Neural progenitor cell (in vitro differentiated cells): ENCODE measurements at regions not wholly inside any gene's neighbourhood (a gene's known extent, or its start where the extent isn't known, plus 50 kb on each side); places are given as distances from the start of the nearest gene placed in this dataset.

ENCODE experiments used
- DNase-seq: peaks from one replicate; pipeline ENCODE4 v3.0.0-alpha.2; 2016; ENCODE audit warnings: low spot score
- H2AFZ ChIP-seq: fragments of 200-600 bp; sonication (generic); replicated peaks from 2 replicates; pipeline ENCODE4 v1.6.1; 2016; ENCODE audit warnings: antibody characterized with exemption
- H3F3A ChIP-seq: fragments of 200-600 bp; sonication (generic); 2 replicates; pipeline ENCODE4 v1.6.1; 2016; ENCODE audit warnings: antibody characterized with exemption, low read depth
- H3K27ac ChIP-seq: fragments of 200-600 bp; sonication (generic); 2 replicates; pipeline ENCODE4 v1.5.1; 2016; ENCODE audit warnings: mild to moderate bottlenecking
- H3K27me3 ChIP-seq: fragments of 200-600 bp; sonication (generic); 2 replicates; pipeline ENCODE4 v1.6.1; 2016; ENCODE audit warnings: mild to moderate bottlenecking, moderate library complexity
- H3K36me3 ChIP-seq: fragments of 200-600 bp; sonication (generic); 2 replicates; pipeline ENCODE4 v1.5.1; 2016
- H3K4me1 ChIP-seq: fragments of 200-600 bp; sonication (generic); 2 replicates; pipeline ENCODE4 v1.6.1; 2016; ENCODE audit warnings: mixed run types
- H3K4me2 ChIP-seq: fragments of 200-600 bp; sonication (generic); 2 replicates; pipeline ENCODE4 v1.6.1; 2016
- H3K4me3 ChIP-seq: fragments of 200-600 bp; sonication (generic); 2 replicates; pipeline ENCODE4 v1.5.1; 2016
- H3K79me2 ChIP-seq: fragments of 200-600 bp; sonication (generic); 2 replicates; pipeline ENCODE4 v1.6.1; 2016; ENCODE audit warnings: low read depth
- H3K9ac ChIP-seq: fragments of 200-600 bp; sonication (generic); 2 replicates; pipeline ENCODE4 v1.6.1; 2016
- H3K9me3 ChIP-seq: fragments of 200-600 bp; sonication (generic); 2 replicates; pipeline ENCODE4 v1.5.1; 2016; ENCODE audit warnings: low read depth
- H4K20me1 ChIP-seq: fragments of 200-600 bp; sonication (generic); 2 replicates; pipeline ENCODE4 v1.6.1; 2016; ENCODE audit warnings: low read depth
- H3K27ac Mint-ChIP-seq: 3 replicates; pipeline ENCODE4 v1.8.0; 2021; ENCODE audit warnings: mixed read lengths
- H3K27me3 Mint-ChIP-seq: 2 replicates; pipeline ENCODE4 v1.8.0; 2022; ENCODE audit warnings: low read depth, mild to moderate bottlenecking, inconsistent platforms, moderate library complexity, mixed read lengths; ENCODE audit not compliant: insufficient read depth
- H3K36me3 Mint-ChIP-seq: 3 replicates; pipeline ENCODE4 v1.8.0; 2021; ENCODE audit warnings: mixed read lengths
- H3K4me1 Mint-ChIP-seq: 3 replicates; pipeline ENCODE4 v1.8.0; 2021; ENCODE audit warnings: mixed read lengths
- H3K4me3 Mint-ChIP-seq: 3 replicates; pipeline ENCODE4 v1.8.0; 2021; ENCODE audit warnings: mild to moderate bottlenecking, moderate library complexity, mixed read lengths
- H3K9me3 Mint-ChIP-seq: 3 replicates; pipeline ENCODE4 v1.8.0; 2020; ENCODE audit warnings: mixed read lengths
- EZH2 ChIP-seq: fragments of 200-600 bp; sonication (generic); IDR thresholded peaks from 2 replicates; pipeline ENCODE4 v1.6.1; 2017; ENCODE audit warnings: antibody characterized with exemption, mild to moderate bottlenecking, moderate library complexity
- EZH2phosphoT487 ChIP-seq: fragments of 200-600 bp; sonication (generic); IDR thresholded peaks from 2 replicates; pipeline ENCODE4 v1.6.1; 2017; ENCODE audit warnings: antibody characterized with exemption
- TF ChIP-seq, protein P1 (sequence below): fragments of 200-600 bp; sonication (generic); IDR thresholded peaks from 2 replicates; pipeline ENCODE4 v1.5.1; 2017; ENCODE audit warnings: antibody characterized with exemption, mild to moderate bottlenecking

DNA sequence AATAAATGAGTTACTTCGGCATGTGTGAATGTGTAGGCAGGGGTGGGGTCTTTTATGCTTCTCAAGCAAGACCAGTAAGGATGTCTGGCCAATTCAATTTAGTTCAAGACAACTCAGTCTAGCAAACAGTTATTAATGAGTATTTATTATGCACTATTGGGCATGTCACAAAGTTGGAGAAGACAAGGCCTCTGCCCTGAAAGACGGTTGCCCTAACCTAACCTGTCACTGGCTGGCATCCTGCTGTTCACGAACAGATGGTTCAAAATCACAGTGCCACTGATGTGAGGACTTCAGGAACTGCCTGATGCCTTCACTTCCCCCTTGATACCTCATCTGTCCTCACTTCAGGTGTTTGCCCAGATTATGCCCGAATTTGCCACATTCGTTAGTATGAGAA lies 217.8 kb downstream of the SOX2 start:
- Histone ChIP-seq H3K27ac (no peak overlapping the region), H3K4me2 (no peak overlapping the region)
- no peak overlapping the region for H3K4me3 Mint-ChIP-seq

DNA sequence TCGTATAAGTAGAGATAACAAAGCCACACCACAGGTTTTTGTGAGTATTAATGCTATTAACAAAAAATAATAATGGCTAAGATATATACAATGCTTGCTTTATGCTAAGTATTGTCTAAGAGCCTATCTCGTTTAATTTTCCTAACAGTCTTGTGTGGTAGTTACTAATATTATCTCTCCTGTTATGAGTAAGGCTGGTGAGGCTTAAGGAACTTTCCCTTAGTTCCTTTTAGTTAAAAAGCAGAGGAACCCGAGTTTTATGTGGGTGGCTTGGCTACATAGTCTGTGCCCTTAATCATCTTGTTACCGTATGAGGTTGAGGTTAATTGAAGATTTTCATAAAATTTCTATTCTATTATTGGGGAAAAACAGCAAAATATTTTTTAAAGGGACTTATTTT lies 218.4 kb downstream of the SOX2 start:
- Histone ChIP-seq H3F3A (peaks cover 5% of the 10 kb centered on the region), H3K4me1 (peaks cover 6% of the 10 kb centered on the region), H3K9me3 (no peaks in the 10 kb centered on the region), H3K4me3 (no peak overlapping the region), H2AFZ (no peak overlapping the region), H4K20me1 (no peaks in the 10 kb centered on the region), H3K27ac (no peak overlapping the region), H3K36me3 (no peaks in the 10 kb centered on the region), H3K79me2 (no peaks in the 10 kb centered on the region), H3K4me2 (no peak overlapping the region), H3K27me3 (no peaks in the 10 kb centered on the region), H3K9ac (no peak overlapping the region)
- Mint-ChIP-seq H3K27ac (no peak overlapping the region), H3K4me1 (peaks cover 7% of the 10 kb centered on the region), H3K4me3 (no peak overlapping the region), H3K9me3 (peaks cover 25% of the 10 kb centered on the region), H3K27me3 (peaks cover 4% of the 10 kb centered on the region), H3K36me3 (peaks cover 5% of the 10 kb centered on the region)
- no peak for TF ChIP-seq EZH2
- TF ChIP-seq, protein P1, sequence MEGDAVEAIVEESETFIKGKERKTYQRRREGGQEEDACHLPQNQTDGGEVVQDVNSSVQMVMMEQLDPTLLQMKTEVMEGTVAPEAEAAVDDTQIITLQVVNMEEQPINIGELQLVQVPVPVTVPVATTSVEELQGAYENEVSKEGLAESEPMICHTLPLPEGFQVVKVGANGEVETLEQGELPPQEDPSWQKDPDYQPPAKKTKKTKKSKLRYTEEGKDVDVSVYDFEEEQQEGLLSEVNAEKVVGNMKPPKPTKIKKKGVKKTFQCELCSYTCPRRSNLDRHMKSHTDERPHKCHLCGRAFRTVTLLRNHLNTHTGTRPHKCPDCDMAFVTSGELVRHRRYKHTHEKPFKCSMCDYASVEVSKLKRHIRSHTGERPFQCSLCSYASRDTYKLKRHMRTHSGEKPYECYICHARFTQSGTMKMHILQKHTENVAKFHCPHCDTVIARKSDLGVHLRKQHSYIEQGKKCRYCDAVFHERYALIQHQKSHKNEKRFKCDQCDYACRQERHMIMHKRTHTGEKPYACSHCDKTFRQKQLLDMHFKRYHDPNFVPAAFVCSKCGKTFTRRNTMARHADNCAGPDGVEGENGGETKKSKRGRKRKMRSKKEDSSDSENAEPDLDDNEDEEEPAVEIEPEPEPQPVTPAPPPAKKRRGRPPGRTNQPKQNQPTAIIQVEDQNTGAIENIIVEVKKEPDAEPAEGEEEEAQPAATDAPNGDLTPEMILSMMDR: no peak
- TF ChIP-seq EZH2phosphoT487: no peak
- DNase-seq: no peak

More for the DNA sequence above, 217.8 kb downstream of the SOX2 start:
- Histone ChIP-seq H3K36me3 (no peaks in the 10 kb centered on the region), H3K27me3 (no peaks in the 10 kb centered on the region), H3K4me1 (peaks cover 6% of the 10 kb centered on the region), H3F3A (peaks cover 5% of the 10 kb centered on the region), H3K4me3 (no peak overlapping the region), H3K79me2 (no peaks in the 10 kb centered on the region), H2AFZ (no peak overlapping the region), H3K9ac (no peak overlapping the region), H4K20me1 (no peaks in the 10 kb centered on the region), H3K9me3 (no peaks in the 10 kb centered on the region)
- Mint-ChIP-seq H3K27me3 (peaks cover 4% of the 10 kb centered on the region), H3K27ac (no peak overlapping the region), H3K9me3 (peaks cover 26% of the 10 kb centered on the region), H3K4me1 (peaks cover 7% of the 10 kb centered on the region), H3K36me3 (peaks cover 5% of the 10 kb centered on the region)
- TF ChIP-seq EZH2phosphoT487 (no peak), EZH2 (no peak)
- TF ChIP-seq, protein P1: no peak
- DNase-seq: no peak

DNA sequence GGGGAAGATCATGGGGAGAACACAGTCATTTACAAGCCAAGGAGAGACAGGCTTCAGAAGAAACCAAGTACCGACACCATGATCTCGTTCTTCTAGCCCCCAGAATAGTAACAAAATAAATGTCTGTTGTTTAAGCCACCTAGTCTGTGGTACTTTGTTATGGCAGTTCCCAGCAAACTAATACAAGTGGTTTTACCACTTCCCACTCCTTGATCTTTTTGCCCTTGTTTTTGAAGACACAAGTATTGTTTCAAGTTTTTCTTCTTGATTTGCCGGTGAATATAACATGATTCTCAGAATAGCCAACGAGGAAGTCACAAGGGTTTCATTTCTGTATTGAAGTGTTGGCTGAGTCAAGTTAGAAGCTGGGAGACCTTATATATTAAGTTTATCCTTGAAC lies 220.3 kb downstream of the SOX2 start:
- Histone ChIP-seq H3K4me3 (no peak overlapping the region), H3K79me2 (no peaks in the 10 kb centered on the region), H3K4me1 (peaks cover 6% of the 10 kb centered on the region), H3K27me3 (no peaks in the 10 kb centered on the region), H2AFZ (no peak overlapping the region), H3K9ac (no peak overlapping the region), H3K27ac (no peak overlapping the region), H3K36me3 (no peaks in the 10 kb centered on the region), H4K20me1 (no peaks in the 10 kb centered on the region), H3K4me2 (no peak overlapping the region), H3K9me3 (no peaks in the 10 kb centered on the region), H3F3A (peaks cover 5% of the 10 kb centered on the region)
- Mint-ChIP-seq H3K36me3 (peaks cover 4% of the 10 kb centered on the region), H3K27ac (no peak overlapping the region), H3K27me3 (peaks cover 2% of the 10 kb centered on the region), H3K4me1 (peaks cover 7% of the 10 kb centered on the region), H3K9me3 (peaks cover 14% of the 10 kb centered on the region), H3K4me3 (no peak overlapping the region)
- TF ChIP-seq, protein P1: no peak
- TF ChIP-seq EZH2 (no peak), EZH2phosphoT487 (no peak)
- DNase-seq: no peak
